GM12873 (cell line): ENCODE measurements at regions not wholly inside any gene's neighbourhood (a gene's known extent, or its start where the extent isn't known, plus 50 kb on each side); places are given as distances from the start of the nearest gene placed in this dataset.

Source experiments
- CTCF ChIP-seq: IDR thresholded peaks from 2 replicates; pipeline ENCODE4 v1.5.1; 2012; ENCODE audit warnings: low read depth, mild to moderate bottlenecking, moderate library complexity, low read length, control low read depth; ENCODE audit not compliant: insufficient read depth; ENCODE audit errors: missing control alignments

GRCh38 chr12:18794000-18794399 is 56.1 kb downstream of the CAPZA3 start:
- TF ChIP-seq CTCF, result no peak

GRCh38 chr12:18797604-18798003 is 59.7 kb downstream of the CAPZA3 start:
- no peak for TF ChIP-seq CTCF

GRCh38 chr12:18798535-18799361 is 60.8 kb downstream of the CAPZA3 start:
- no peak for TF ChIP-seq CTCF

- TF ChIP-seq CTCF, result no peak
Measured at GRCh38 chr12:18799561-18799960, 61.6 kb downstream of the CAPZA3 start.

- TF ChIP-seq CTCF, result no peak
Measured at GRCh38 chr12:18805516-18806248, 67.8 kb downstream of the CAPZA3 start.

GRCh38 chr12:18807714-18808113 is 69.8 kb downstream of the CAPZA3 start:
- TF ChIP-seq CTCF, result no peak

GRCh38 chr12:18808221-18808620 is 70.3 kb downstream of the CAPZA3 start:
- no peak for TF ChIP-seq CTCF
